Hematopoietic multipotent progenitor cell treated with erythropoietin and hydrocortisone succinate and interleukin-3 and kit ligand, for 8 days (in vitro differentiated cells): ENCODE measurements at regions not wholly inside any gene's neighbourhood (a gene's known extent, or its start where the extent isn't known, plus 50 kb on each side); places are given as distances from the start of the nearest gene placed in this dataset.

Experiments
- DNase-seq: peaks from one replicate; pipeline ENCODE4 v3.0.0-alpha.2; 2015

DNA sequence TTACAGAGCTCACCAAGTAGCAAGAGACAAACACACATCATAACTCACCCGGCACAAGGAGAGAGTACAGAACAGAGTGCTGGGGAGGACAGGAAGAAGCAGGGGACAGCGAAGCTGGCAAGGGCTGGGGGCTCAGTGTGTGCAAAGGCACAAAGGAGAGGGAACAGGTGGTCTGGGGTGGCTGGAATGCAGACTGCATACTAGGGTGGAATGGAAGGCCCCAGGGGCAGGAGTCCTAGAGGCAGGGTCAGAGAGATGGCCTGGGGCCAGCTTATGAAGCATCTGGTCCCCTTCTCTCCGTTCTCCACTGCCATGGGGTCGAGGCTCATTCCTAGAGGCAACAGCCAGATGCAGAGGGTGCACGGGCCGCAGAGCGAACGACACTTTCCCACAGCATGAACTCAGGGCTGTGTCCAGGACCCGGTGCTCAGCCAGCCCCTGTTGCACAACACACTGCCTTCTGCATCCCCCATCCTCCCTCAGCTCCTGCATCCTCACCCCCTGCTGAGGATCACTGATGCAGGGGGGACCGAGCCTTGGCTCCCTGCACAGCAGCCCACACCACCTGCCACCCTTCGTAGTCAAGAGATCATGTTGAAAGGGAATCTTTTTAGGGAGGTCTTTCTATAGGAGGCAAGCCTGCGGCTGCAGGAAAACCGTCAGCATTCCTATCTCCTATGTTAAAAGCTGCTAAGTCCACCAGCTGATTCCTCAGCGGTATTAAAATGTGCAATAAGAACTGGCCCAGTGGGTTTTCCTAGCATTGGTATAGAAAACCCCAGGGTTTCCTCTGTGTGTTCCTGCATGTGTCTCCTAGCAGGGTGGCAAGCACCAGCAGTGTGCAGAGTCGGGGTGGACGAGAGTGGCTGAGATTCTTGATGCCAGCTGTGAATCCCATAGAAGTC lies 293.5 kb downstream of the UACA start:
- DNase-seq, result no peak

DNA sequence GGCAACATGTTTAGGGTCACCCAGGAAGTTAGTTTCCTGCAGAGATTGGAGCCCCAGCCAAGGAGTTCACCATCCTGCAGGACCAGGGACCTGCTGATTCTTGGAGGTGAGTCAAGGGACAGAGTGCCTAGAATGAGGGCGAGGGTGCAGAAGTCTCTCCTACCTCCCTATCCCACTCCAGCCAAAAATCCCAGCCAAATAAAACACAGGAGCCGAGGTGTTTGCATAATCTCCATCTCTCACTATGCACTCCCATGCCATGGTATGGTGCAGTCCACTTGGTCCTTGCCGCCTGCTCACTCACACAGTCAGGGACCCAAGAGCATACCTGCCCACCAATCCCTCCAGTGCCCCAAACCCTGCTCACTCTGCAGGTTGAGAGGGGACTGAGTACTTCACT lies 294.2 kb downstream of the UACA start:
- no peak for DNase-seq

DNA sequence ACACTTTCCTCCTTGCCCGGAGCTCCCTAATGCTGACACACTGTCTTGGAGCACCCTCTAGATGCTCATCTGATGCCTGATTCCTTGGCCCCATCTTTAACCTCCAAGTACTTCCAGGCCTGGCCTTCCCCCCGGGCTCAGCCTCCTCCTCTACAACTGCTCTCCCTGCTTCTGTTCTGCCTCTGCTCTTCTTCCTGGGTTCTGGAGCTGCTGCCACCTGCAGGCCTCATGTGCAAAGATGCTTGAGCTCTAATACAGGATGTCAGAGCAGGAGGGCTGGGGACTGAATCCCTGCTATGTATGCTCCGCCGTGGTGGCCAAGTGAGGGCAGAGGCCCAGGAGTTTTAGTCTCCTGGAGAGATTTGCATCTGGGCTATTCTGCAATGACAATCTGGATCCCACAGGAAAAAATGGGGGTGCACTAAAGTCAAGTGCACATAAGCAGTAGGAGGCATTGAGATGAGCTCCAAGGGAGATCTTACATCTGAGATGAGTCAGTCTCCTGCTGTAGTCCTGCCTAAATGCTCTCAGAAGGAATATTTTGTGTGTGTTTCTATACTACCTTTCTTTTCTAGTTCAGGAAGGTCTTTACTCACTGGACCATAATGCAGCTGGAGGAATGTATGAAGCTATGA lies 296.3 kb downstream of the UACA start:
- DNase-seq, result peak; percentile 78

DNA sequence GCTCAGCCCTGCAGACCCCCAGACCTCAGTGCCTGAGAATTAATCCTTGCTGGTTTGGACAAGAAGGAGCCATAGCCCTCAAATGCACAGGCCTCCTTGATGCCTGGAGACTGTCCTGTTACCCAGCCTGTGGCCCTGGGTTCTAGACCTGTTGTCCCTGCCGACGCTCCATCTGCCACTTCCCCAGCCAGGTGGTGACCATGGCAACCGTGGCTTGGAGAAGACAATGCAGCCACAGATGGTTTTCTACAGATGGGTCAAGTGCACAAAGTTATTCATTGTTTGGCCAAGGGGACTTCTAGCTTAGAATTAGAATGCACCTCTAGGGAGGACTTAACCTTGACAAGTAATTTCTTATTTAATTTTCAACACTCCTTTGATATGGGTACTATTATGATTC lies 297.1 kb downstream of the UACA start:
- no peak for DNase-seq

DNA sequence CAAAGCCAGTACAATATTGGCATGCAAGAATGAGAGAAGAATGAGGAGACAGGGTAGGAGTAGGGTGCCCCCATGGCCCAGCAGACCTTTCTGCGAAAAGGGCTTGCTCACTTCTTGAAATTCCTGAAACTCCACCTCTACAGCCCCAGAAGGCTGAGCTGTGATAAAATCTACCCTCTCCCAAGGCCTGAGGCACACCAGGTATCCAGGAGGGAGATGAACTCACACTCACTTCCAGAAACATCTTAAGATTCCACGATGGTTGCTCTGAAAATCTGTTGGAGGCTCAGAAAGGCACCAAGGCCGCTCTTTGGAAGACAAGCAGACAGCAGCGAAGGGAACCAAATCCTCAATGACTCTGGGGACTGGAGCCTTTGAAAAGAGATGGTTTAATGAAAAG lies 297.5 kb downstream of the UACA start:
- DNase-seq, result no peak

DNA sequence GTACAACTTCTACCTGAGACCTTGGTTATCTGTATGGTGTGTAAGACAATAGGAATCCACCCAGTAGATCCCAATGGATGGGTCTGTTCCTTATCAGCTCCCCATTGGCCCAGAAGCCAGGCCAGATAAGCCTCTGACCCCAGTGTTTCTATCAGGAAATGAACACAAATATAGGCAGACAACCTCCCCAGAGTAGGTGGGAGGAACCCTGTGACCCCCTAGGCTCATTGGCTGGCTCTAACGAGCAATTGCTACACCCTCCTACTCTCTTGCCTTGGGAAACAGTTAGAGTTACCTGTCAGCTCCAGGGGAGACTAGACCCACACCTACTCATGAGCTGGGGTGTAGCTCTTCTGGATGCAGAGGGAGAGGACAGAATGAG lies 299.9 kb downstream of the UACA start:
- DNase-seq, result peak; percentile 89

DNA sequence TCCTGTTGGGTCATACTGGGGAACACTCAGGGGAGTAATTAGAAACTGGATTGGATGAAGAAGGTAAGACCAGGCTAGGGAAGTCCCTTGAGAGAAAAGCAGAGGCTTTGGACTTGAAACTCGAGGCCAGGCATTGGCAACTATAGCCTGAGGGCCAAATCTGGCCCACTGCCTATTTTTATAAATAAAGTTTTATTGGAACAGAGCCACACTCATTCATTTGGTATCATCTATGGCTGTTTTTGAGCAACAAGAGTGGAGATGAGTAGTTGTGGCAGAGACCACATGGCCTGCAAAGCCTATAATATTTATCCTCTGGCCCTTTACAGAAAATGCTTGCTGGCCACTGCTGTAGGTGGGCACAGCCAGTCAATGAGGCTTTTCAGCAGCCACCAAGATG lies 301.4 kb downstream of the UACA start:
- no peak for DNase-seq

DNA sequence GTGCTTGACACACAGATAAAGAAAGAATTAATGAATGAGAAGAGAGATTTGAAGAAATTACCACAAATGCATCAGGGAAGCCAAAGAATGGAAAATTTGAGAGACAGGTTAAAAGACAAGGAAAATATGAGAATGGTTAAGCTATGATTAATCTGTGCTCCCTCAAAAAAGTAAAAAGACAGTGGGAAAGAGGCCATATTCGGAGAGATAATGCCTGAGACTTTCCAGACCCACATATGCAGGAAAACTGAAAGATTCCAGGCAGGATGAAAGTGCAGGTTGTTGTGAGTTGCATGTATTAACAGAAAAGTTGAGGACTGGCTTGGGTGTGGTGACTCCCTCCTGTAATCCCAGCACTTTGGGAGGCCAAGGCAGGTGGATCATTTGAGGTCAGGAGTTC lies 302.3 kb downstream of the UACA start:
- no peak for DNase-seq

DNA sequence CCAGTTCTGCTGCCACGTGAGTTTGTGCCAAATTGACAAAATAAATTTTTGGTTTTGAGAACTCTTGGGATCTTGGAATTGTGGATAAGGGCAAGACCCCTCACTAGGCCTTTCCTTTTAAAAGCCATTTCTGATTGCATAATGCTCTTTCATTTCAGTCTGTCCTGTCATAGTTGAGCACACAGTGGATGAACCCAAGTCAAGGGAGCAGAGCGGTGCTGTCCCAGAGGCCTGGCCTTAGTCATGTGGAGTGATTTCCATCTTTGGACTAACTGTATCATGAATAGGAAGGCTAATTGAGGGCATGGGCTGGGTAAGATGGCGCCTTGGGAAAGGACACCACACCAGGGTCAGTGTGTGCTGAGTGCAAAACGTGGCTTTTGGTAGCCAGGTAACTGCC lies 304.0 kb downstream of the UACA start:
- DNase-seq, result no peak

DNA sequence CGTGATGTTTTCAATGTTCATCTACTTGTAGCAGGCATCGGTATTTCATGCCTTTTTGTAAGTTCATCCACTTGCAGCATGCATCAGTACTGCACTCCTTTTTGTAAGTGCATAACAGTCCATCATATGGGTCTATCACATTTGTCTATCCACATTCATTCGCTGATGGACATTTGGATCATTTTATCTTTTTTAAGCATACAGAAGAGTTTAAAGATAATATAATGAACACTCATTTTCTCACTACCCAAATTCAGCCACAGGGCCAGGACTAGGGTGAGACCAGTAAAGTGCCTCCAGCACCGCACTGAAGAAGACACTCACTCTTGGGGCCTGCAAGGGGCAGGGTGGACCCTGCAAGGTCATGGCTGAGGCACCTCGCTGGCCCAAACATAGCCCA lies 309.6 kb downstream of the UACA start:
- DNase-seq, result peak; percentile 77

DNA sequence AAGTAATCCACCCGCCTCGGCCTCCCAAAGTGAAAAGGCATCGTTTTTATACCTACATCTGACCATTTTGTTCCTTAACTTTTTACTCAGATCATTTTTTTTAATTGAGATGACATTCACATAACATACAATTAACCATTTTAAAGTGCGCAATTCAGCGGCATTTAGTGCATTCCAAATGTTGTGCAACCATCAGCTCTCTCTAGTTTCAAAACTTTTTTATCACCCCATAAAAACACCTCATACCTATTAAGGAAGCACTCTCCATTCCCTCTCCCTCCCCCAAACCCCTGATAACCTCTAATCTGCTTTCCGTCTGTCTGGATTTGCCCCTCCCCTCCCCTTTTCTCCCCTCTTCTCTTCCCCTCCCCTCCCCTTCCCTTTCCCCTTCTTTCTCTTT lies 310.1 kb downstream of the UACA start:
- no peak for DNase-seq

DNA sequence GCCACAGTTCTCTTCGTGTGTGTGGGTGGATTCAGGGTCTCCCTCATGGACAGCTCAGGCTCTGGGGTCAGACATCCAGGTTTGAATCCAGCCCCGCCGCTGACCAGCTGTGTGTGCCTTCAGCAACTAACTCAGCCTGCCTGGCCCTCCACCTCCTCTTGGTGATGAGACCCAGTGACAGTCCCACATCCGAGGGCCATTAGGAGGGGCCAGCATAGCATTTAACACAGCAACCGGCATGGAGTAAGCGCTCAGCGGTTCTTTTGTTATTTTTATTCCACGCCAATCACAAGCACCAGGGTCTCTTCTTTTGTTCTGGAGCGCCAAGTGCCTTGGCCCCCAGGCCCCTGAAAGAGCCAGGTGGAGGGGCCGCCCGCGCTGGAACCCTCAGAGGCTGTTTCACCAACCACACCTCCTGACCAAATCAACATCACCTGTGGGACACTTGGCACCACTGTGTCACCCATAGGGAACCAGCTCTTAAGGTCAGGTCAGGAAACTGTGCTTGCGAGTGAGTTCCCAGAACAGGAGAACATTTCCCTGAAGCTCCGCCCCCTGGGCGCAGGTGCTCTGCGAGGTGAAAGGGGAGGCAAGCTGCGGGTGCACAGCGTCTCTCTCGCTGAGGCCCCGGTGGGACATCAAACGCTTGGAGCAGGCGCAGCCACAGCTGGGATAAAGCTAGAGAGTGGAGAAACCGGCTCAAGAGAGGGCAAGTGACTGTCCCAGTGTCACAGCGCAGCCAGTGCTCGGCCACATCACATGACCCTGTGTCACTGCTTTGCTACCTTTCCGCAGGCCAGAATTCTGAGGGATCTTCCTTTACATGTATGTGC lies 311.3 kb downstream of the UACA start:
- DNase-seq, result peak; percentile 53

DNA sequence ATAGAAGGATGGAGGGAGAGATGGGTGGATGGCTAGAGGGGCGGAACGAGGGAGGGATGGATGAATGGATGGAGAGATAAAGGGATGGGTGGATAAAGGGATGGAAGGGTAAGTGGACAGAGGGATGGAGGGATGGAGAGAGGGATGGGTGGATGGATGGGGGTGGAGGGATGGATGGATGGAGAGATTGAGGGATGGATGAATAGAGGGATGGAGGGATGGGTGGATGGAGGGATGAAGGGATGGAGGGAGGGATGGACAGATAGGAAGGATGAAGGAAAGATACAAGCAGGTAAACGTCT lies 313.3 kb downstream of the UACA start:
- no peak for DNase-seq

DNA sequence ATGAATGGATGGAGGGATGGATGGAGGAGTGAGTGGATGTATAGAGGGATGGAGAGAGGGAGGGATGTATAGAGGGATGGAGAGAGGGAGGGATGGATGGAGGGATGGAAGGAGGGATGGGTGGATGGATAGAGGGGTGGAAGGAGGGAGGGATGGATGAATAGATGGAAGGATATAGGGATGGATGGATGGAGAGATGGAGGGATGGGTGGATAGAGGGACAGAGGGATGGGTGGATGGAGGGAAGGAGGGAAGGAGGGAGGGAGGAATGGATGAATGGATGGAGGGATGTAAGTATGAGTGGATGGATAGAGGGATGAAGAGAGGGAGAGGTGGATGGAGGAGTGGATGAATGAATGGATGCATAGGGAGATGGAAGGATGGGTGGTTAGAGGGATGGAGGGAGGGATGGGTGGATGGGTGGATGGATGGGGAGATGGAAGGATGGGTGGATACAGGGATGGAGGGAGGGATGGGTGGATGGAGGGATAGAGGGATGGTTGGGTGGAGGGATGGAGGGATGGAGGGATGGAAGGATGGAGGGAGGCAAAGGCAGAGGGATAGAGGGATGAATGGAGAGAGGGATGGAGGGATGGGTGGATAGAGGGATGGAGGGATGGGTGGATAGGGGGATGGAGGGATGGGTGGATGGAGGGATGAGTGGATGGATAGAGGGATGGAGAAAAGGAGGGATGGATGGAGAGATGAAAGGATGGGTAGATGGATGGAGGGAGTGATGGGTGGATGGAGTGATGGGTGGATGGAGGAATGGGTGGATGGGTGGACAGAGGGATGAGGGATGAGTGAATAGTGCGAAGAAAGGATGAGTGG lies 313.8 kb downstream of the UACA start:
- DNase-seq, result no peak

DNA sequence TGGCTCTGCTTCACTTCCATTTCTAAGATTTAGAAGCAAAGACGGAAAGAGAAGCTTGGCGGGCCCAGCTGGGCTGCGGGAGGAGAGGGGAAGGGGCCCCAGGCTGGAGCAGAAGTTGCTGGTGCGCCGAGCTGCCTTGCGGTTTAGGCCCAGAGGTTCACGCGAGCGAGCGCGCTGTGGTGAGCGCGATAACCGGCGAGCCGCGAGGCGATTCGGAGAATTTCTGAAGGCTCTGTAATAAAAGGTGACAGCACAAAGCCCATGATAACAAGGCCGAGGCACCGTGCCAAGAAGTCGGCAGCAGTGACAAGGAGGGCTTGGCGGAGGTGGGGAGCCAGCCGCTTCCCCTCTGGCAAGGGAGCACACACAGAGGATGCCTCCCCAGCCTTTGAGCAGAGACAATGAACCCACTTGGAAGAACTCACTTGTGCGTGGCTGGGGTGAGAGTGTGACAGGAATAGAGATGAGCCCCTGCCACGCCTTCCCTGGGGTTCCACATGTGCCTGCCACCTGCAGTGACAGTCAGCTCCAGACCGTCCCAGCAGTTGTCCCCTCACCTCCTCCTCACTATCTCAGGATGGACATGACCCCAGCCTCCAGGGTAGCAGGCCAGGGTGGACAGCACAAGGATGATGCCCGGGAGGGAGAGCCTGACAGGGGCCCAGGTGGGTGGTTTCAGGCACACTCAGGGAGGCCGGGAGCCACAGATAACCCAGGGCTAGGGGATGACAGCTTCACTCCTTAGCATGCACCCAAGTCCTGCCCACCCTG lies 315.2 kb downstream of the UACA start:
- DNase-seq, result peak; percentile 99

DNA sequence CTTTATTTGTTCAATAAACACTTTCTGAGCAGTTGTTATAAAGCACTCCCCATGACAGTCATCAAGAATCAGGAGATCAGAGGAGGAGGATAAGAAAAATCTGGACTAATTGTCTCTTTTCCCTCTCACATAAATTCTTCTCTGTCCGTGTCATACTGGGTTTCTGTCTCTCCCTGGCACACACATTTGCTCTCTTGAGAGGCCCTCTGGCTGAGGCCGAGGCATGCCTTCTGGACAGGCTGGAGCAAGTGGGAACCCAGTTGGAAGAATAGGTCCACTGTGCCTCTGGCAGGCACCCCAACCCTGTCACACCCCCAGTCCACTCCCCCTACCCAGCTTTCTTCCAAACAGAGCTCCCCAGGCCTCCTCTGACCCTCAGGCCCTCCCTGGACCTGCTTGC lies 315.8 kb downstream of the UACA start:
- peak; percentile 46 for DNase-seq

DNA sequence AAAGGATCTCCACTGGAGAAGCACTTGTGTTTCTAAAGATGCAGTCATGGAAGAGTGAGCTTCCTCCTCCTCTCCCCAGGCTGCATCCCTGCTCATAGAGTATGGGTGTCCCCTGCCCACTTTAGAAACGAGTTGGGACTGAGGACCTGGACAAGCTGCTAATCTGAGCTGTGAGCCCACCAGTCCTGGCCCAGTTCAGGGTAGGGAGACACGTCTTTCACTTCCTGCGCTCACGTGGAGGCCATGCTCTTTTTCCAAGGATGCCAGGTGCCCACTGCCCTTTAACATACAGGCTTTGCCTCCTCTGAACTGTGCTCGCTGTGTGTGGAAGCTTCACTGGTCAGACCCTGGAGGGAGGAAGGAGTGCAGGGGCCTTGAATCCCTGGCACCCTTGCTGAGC lies 316.3 kb downstream of the UACA start:
- DNase-seq, result no peak

DNA sequence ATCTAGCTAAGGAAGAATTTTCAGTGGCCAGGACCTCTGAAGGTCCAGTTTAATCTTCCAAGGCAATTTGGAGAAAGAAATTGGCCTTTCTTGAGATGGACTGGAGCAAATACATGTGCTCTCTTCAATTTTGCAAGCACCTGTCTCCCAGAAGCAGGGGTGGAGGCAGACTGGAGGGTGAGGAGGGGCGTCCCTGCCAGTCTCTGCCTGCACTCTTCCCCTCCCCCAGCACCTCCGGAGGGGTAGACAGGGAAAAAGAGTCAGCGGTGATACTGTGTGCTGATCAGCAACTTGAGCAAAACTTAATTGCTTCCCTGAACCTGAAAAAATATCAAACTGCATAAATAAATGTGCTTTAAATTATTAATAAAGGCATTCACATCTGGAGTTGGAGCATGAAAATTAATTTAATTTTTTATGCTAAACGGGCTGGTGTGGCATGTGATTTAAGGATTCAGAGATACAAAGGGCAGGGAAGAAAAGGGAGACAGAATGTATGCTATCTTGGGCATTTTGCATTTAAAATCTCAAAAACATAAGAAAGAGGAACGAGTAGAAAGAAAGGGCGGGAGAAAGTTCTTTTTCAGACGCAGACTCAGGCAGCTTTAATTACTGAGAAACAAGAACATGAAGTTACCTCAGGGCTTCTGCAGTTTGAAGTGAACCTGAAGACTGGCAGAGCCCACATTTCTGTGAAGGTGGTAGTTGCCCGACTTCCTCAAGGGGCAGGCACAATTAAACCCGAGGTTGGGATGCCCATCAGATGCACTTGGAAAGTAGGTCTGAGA lies 319.7 kb downstream of the UACA start:
- no peak for DNase-seq

DNA sequence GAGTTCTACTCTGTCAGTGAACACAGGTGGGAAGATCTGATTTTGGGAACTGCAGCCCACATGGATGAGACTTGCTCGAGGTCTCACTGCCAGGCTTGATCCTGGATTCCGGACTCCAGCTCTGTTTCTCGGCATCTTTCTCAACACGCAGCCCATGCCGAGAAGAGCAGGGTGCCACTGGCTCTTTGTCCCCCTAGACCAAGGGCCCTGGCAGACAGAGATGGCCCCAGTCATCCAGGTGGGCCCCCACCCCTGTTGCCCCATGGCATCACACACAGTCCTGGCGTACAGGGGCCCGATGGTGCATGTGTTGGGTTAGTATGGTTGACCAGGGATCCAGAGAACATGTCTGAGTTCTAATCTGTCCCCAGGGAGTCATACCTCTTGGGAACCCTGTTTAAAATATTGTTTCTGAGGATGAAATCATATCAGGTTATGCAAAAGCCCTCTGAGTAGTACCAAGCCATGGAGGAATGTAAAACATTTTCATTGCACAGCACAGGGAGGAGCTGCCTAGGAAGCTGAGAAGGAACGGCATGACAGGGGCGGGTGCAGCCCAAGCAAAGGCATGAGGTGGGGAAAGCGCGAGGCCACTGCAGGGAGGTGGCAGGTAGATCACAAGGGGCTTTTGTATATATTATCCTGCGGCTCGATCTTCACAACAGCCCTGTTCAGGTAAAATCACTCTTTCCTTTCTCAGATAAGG lies 320.6 kb downstream of the UACA start:
- DNase-seq, result no peak

DNA sequence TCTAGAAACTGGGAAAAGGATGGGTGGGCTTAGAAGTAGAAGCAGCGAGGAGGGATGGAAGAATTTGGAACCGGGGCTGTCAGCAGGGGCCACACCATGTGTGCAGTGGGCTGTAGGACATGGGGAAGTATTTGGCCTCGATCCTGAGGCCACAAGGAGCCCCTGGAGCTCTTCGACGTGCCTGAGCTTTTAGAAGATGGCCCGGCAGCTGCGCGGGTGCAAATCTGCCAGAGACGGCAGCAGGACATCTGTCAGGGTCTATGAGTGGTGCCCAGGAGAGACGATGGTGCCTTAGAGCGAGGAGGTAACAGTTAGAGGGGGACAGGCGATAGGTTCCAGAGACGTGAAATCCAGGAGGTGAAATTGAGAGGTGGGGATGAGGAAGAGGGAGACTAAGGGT lies 321.1 kb downstream of the UACA start:
- no peak for DNase-seq
